ENCODE measurements at regions not wholly inside any gene's neighbourhood (a gene's known extent, or its start where the extent isn't known, plus 50 kb on each side); places are given as distances from the start of the nearest gene placed in this dataset.

DNA sequence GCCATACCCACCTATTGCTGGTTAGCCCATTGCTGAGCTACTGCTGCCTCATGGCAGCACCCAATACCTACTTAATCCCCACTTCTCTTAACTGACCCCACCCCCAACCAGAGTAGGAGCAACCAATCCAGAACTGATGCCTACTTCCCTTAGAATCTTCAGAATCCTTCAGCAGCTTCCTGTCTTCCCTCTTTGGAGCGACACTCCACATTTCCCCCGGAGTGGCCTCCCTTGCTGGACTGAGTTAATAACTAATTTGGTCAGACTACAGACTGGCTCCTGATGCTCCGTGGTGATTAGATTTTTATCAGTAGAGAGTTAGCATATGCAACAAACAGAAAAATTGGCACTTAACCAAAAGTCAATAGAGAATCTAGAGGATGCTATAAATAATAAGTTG, 51.2 kb upstream of the UBR2 start:
- TF ChIP-seq ZNF768 (tag by site-specific recombination; IDR thresholded peaks at IDR 0.05) (no peak), ZNF133 (tag by site-specific recombination; IDR thresholded peaks at IDR 0.05) (no peak), YY1 (tag by site-specific recombination; IDR thresholded peaks at IDR 0.05) (no peak), ZNF274 (IDR thresholded peaks at IDR 0.05; ENCODE audit: low read length) (no peak), ZNF274 (tag by site-specific recombination; IDR thresholded peaks at IDR 0.05; ENCODE audit: borderline replicate concordance) (no peak), ZNF785 (tag by site-specific recombination; IDR thresholded peaks at IDR 0.05) (no peak)
- TF ChIP-seq, protein P1, sequence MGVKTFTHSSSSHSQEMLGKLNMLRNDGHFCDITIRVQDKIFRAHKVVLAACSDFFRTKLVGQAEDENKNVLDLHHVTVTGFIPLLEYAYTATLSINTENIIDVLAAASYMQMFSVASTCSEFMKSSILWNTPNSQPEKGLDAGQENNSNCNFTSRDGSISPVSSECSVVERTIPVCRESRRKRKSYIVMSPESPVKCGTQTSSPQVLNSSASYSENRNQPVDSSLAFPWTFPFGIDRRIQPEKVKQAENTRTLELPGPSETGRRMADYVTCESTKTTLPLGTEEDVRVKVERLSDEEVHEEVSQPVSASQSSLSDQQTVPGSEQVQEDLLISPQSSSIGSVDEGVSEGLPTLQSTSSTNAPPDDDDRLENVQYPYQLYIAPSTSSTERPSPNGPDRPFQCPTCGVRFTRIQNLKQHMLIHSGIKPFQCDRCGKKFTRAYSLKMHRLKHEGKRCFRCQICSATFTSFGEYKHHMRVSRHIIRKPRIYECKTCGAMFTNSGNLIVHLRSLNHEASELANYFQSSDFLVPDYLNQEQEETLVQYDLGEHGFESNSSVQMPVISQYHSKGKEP (tag by site-specific recombination; IDR thresholded peaks at IDR 0.05) = no peak
- TF ChIP-seq, protein P2, sequence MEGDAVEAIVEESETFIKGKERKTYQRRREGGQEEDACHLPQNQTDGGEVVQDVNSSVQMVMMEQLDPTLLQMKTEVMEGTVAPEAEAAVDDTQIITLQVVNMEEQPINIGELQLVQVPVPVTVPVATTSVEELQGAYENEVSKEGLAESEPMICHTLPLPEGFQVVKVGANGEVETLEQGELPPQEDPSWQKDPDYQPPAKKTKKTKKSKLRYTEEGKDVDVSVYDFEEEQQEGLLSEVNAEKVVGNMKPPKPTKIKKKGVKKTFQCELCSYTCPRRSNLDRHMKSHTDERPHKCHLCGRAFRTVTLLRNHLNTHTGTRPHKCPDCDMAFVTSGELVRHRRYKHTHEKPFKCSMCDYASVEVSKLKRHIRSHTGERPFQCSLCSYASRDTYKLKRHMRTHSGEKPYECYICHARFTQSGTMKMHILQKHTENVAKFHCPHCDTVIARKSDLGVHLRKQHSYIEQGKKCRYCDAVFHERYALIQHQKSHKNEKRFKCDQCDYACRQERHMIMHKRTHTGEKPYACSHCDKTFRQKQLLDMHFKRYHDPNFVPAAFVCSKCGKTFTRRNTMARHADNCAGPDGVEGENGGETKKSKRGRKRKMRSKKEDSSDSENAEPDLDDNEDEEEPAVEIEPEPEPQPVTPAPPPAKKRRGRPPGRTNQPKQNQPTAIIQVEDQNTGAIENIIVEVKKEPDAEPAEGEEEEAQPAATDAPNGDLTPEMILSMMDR (tag by site-specific recombination; IDR thresholded peaks at IDR 0.05) = no peak
